DND-41 (cell line): ENCODE measurements at regions not wholly inside any gene's neighbourhood (a gene's known extent, or its start where the extent isn't known, plus 50 kb on each side); places are given as distances from the start of the nearest gene placed in this dataset.

Experiments
- ATAC-seq: fragments of 200-7000 bp; cut with Tn5 transposase; 3 replicates; pipeline ENCODE4 v1.9.1; 2021; ENCODE audit warnings: low read depth; ENCODE audit not compliant: insufficient read depth
- DNase-seq: peaks from one replicate; pipeline ENCODE4 v3.0.0-alpha.2; 2020
- H2AFZ ChIP-seq: 2 replicates; pipeline ENCODE4 v1.6.0; 2012; ENCODE audit warnings: low read depth, low read length
- H3K27ac ChIP-seq: 2 replicates; pipeline ENCODE4 v1.5.1; 2012; ENCODE audit warnings: low read length, inconsistent platforms
- H3K27me3 ChIP-seq: fragments of 200-600 bp; sonication (generic); 2 replicates; pipeline ENCODE4 v1.6.0; 2012; ENCODE audit warnings: low read length, mild to moderate bottlenecking, inconsistent platforms; ENCODE audit not compliant: insufficient read depth, poor library complexity
- H3K36me3 ChIP-seq: 2 replicates; pipeline ENCODE4 v1.5.1; 2012; ENCODE audit warnings: low read length, inconsistent platforms; ENCODE audit not compliant: insufficient read depth
- H3K4me1 ChIP-seq: 2 replicates; pipeline ENCODE4 v1.5.1; 2012; ENCODE audit warnings: mild to moderate bottlenecking, low read length; ENCODE audit not compliant: insufficient read depth
- H3K4me2 ChIP-seq: 2 replicates; pipeline ENCODE4 v1.6.0; 2012; ENCODE audit warnings: mild to moderate bottlenecking, moderate library complexity, low read length, inconsistent platforms; ENCODE audit not compliant: insufficient read depth
- H3K4me3 ChIP-seq, 2 experiments: fragments of 200-600 bp in 1 of 2; shearing (Covaris generic) in 1 of 2; 2 replicates each; pipeline ENCODE4 v1.5.1; 2012 to 2016; ENCODE audit warnings: inconsistent platforms in 2 of 2, low read length in 2 of 2, mild to moderate bottlenecking in 2 of 2, low read depth in 1 of 2, moderate library complexity in 1 of 2
- H3K79me2 ChIP-seq: 2 replicates; pipeline ENCODE4 v1.6.0; 2012; ENCODE audit warnings: low read length, inconsistent platforms; ENCODE audit not compliant: insufficient read depth
- H3K9ac ChIP-seq: 2 replicates; pipeline ENCODE4 v1.6.0; 2012; ENCODE audit warnings: low read depth, mild to moderate bottlenecking, inconsistent platforms, low read length, moderate library complexity
- H3K9me3 ChIP-seq: 2 replicates; pipeline ENCODE4 v1.5.1; 2012; ENCODE audit warnings: low read length, moderate library complexity, mild to moderate bottlenecking, inconsistent platforms; ENCODE audit not compliant: insufficient read depth, severe bottlenecking
- H4K20me1 ChIP-seq: 2 replicates; pipeline ENCODE4 v1.6.0; 2012; ENCODE audit warnings: low read length; ENCODE audit not compliant: insufficient read depth
- EZH2 ChIP-seq: IDR thresholded peaks from 3 replicates; pipeline ENCODE4 v1.6.1; 2012; ENCODE audit warnings: borderline replicate concordance, low read depth, mild to moderate bottlenecking, moderate library complexity, low read length, inconsistent platforms; ENCODE audit not compliant: severe bottlenecking
- TF ChIP-seq, protein P1 (sequence below): IDR thresholded peaks from 2 replicates; pipeline ENCODE4 v1.5.1; 2012; ENCODE audit warnings: borderline replicate concordance, low read length, moderate library complexity, mild to moderate bottlenecking; ENCODE audit not compliant: poor library complexity, severe bottlenecking; ENCODE audit errors: extremely low read depth

GRCh38 chr5:168017313-168017712 is 274.1 kb upstream of the WWC1 start:
- Histone ChIP-seq H3K4me2 (no peak overlapping the region), H3K4me1 (no peaks in the 10 kb centered on the region), H3K36me3 (no peaks in the 10 kb centered on the region), H3K9me3 (no peaks in the 10 kb centered on the region), H3K4me3 (no peak overlapping the region), H2AFZ (no peak overlapping the region), H3K27me3 (no peaks in the 10 kb centered on the region), H4K20me1 (no peaks in the 10 kb centered on the region), H3K27ac (no peak overlapping the region), H3K79me2 (no peaks in the 10 kb centered on the region), H3K9ac (no peak overlapping the region)
- DNase-seq (no peak), ATAC-seq (no peak)
- no peak for TF ChIP-seq EZH2
- TF ChIP-seq, protein P1, sequence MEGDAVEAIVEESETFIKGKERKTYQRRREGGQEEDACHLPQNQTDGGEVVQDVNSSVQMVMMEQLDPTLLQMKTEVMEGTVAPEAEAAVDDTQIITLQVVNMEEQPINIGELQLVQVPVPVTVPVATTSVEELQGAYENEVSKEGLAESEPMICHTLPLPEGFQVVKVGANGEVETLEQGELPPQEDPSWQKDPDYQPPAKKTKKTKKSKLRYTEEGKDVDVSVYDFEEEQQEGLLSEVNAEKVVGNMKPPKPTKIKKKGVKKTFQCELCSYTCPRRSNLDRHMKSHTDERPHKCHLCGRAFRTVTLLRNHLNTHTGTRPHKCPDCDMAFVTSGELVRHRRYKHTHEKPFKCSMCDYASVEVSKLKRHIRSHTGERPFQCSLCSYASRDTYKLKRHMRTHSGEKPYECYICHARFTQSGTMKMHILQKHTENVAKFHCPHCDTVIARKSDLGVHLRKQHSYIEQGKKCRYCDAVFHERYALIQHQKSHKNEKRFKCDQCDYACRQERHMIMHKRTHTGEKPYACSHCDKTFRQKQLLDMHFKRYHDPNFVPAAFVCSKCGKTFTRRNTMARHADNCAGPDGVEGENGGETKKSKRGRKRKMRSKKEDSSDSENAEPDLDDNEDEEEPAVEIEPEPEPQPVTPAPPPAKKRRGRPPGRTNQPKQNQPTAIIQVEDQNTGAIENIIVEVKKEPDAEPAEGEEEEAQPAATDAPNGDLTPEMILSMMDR: no peak

DNA sequence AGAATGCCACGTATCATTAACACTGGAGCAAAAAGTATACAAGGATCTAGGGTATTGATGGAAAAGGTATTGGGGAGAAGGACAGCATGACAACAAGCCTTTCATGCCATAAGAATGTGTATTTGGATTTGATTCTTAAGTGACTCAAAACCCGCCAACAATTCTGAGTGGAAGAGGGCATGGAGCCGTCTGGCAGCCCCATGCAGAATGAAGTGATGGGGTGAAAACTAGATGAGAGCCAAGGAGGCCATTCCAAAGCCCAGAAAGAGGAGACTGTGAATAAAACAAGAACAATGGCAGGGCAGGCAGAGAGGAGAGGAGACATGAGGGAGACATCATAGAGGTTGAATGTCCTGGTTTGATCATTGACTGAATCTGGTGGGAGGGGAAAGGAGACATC is 272.3 kb upstream of the WWC1 start:
- Histone ChIP-seq H3K4me3 (no peak overlapping the region), H3K27me3 (no peaks in the 10 kb centered on the region), H4K20me1 (no peaks in the 10 kb centered on the region), H3K9ac (no peak overlapping the region), H3K27ac (no peak overlapping the region), H3K4me1 (no peaks in the 10 kb centered on the region), H3K36me3 (no peaks in the 10 kb centered on the region), H2AFZ (no peak overlapping the region), H3K79me2 (no peaks in the 10 kb centered on the region), H3K9me3 (no peaks in the 10 kb centered on the region), H3K4me2 (no peak overlapping the region)
- no peak for DNase-seq
- ATAC-seq: no peak
- TF ChIP-seq, protein P1: no peak
- TF ChIP-seq EZH2: no peak

- ATAC-seq (no peak), DNase-seq (no peak)
- H3K27me3 ChIP-seq: no peaks in the 10 kb centered on the region
- H3K9me3 ChIP-seq: no peaks in the 10 kb centered on the region
- H3K36me3 ChIP-seq: no peaks in the 10 kb centered on the region
- H3K4me2 ChIP-seq: no peak overlapping the region
- H2AFZ ChIP-seq: no peak overlapping the region
- no peaks in the 10 kb centered on the region for H3K79me2 ChIP-seq
- H3K9ac ChIP-seq: no peak overlapping the region
- TF ChIP-seq, protein P1: peak; percentile 8
- no peak for TF ChIP-seq EZH2
- H4K20me1 ChIP-seq: no peaks in the 10 kb centered on the region
- no peaks in the 10 kb centered on the region for H3K4me1 ChIP-seq
- H3K4me3 ChIP-seq: no peak overlapping the region
- H3K27ac ChIP-seq: no peak overlapping the region
Measured at GRCh38 chr5:168020542-168021294, 270.7 kb upstream of the WWC1 start.
